T-helper 17 cell (primary cell): ENCODE measurements at regions not wholly inside any gene's neighbourhood (a gene's known extent, or its start where the extent isn't known, plus 50 kb on each side); places are given as distances from the start of the nearest gene placed in this dataset.

Experiments used
- ATAC-seq: fragments of 150-1000 bp; cut with Tn5 transposase; 2 replicates; pipeline ENCODE4 v1.10.0; 2021; ENCODE audit warnings: mild to moderate bottlenecking, moderate library complexity
- DNase-seq, 3 donors: peaks; one replicate each; pipeline versions ENCODE4 v3.0.0 to v3.0.0-alpha.2; 2020 to 2021
- H3K9me3 ChIP-seq: one replicate; pipeline ENCODE4 v1.7.0; 2013; ENCODE audit warnings: low read length, mild to moderate bottlenecking; ENCODE audit not compliant: control insufficient read depth, poor library complexity, severe bottlenecking
- H3K27ac Mint-ChIP-seq: one replicate; pipeline ENCODE4 v1.8.0; 2022; ENCODE audit warnings: mild to moderate bottlenecking, moderate library complexity, mixed read lengths
- H3K27me3 Mint-ChIP-seq: one replicate; pipeline ENCODE4 v1.8.0; 2022; ENCODE audit warnings: mixed read lengths
- H3K36me3 Mint-ChIP-seq: one replicate; pipeline ENCODE4 v1.8.0; 2022; ENCODE audit warnings: low read depth, mixed read lengths
- H3K4me1 Mint-ChIP-seq: one replicate; pipeline ENCODE4 v1.8.0; 2022; ENCODE audit warnings: mild to moderate bottlenecking, mixed read lengths
- H3K4me3 Mint-ChIP-seq: one replicate; pipeline ENCODE4 v1.8.0; 2022; ENCODE audit warnings: mild to moderate bottlenecking, moderate library complexity, mixed read lengths

GRCh38 chr5:74431290-74431669 lies 209.2 kb downstream of the ENC1 start:
- H3K4me3 Mint-ChIP-seq, result no peak overlapping the region
- H3K9me3 ChIP-seq, result no peaks in the 10 kb centered on the region
- ATAC-seq, result no peak
- H3K27ac Mint-ChIP-seq, result no peak overlapping the region
- H3K27me3 Mint-ChIP-seq, result peaks cover 55% of the 10 kb centered on the region
- no peaks in the 10 kb centered on the region for H3K36me3 Mint-ChIP-seq
- peaks cover 2% of the 10 kb centered on the region for H3K4me1 Mint-ChIP-seq
- no peak for DNase-seq

GRCh38 chr5:74430631-74431289 lies 209.8 kb downstream of the ENC1 start:
- ATAC-seq, result no peak
- Mint-ChIP-seq H3K27me3 (peaks cover 55% of the 10 kb centered on the region), H3K4me1 (peaks cover 2% of the 10 kb centered on the region), H3K27ac (no peak overlapping the region), H3K4me3 (no peak overlapping the region), H3K36me3 (no peaks in the 10 kb centered on the region)
- no peaks in the 10 kb centered on the region for H3K9me3 ChIP-seq
- DNase-seq, result no peak

- H3K9me3 ChIP-seq, result no peaks in the 10 kb centered on the region
- Mint-ChIP-seq H3K27me3 (peaks cover 55% of the 10 kb centered on the region), H3K36me3 (no peaks in the 10 kb centered on the region), H3K27ac (no peak overlapping the region), H3K4me3 (no peak overlapping the region), H3K4me1 (peaks cover 2% of the 10 kb centered on the region)
- DNase-seq (no peak), ATAC-seq (no peak)
These were observed 211.0 kb downstream of the ENC1 start for GRCh38 chr5:74429495-74429894.

- Mint-ChIP-seq H3K27me3 (peaks cover 49% of the 10 kb centered on the region), H3K4me3 (no peak overlapping the region), H3K4me1 (peaks cover 2% of the 10 kb centered on the region), H3K36me3 (no peaks in the 10 kb centered on the region), H3K27ac (no peak overlapping the region)
- no peaks in the 10 kb centered on the region for H3K9me3 ChIP-seq
- ATAC-seq (no peak), DNase-seq (no peak)
These were observed 211.7 kb downstream of the ENC1 start for GRCh38 chr5:74428876-74429275.

GRCh38 chr5:74428275-74428674 lies 212.3 kb downstream of the ENC1 start:
- Mint-ChIP-seq H3K27me3 (peaks cover 43% of the 10 kb centered on the region), H3K36me3 (no peaks in the 10 kb centered on the region), H3K4me3 (no peak overlapping the region), H3K27ac (no peak overlapping the region), H3K4me1 (peaks cover 2% of the 10 kb centered on the region)
- no peaks in the 10 kb centered on the region for H3K9me3 ChIP-seq
- DNase-seq (no peak), ATAC-seq (no peak)

GRCh38 chr5:74426506-74426905 lies 214.0 kb downstream of the ENC1 start:
- no peaks in the 10 kb centered on the region for H3K9me3 ChIP-seq
- H3K36me3 Mint-ChIP-seq, result no peaks in the 10 kb centered on the region
- H3K4me3 Mint-ChIP-seq, result no peak overlapping the region
- no peak overlapping the region for H3K27ac Mint-ChIP-seq
- DNase-seq (no peak), ATAC-seq (no peak)
- peaks cover 2% of the 10 kb centered on the region for H3K4me1 Mint-ChIP-seq
- peaks cover 40% of the 10 kb centered on the region for H3K27me3 Mint-ChIP-seq

- Mint-ChIP-seq H3K27ac (no peak overlapping the region), H3K4me3 (no peak overlapping the region), H3K36me3 (no peaks in the 10 kb centered on the region), H3K27me3 (peaks cover 32% of the 10 kb centered on the region), H3K4me1 (no peaks in the 10 kb centered on the region)
- no peaks in the 10 kb centered on the region for H3K9me3 ChIP-seq
- ATAC-seq (no peak), DNase-seq (no peak)
These were observed 216.2 kb downstream of the ENC1 start for GRCh38 chr5:74424162-74424868.

GRCh38 chr5:74423383-74423782 lies 217.1 kb downstream of the ENC1 start:
- DNase-seq (no peak), ATAC-seq (no peak)
- H3K27me3 Mint-ChIP-seq, result peaks cover 31% of the 10 kb centered on the region
- H3K4me3 Mint-ChIP-seq, result no peak overlapping the region
- H3K4me1 Mint-ChIP-seq, result no peaks in the 10 kb centered on the region
- H3K9me3 ChIP-seq, result no peaks in the 10 kb centered on the region
- no peaks in the 10 kb centered on the region for H3K36me3 Mint-ChIP-seq
- H3K27ac Mint-ChIP-seq, result no peak overlapping the region

- no peak for ATAC-seq
- Mint-ChIP-seq H3K27me3 (peaks cover 29% of the 10 kb centered on the region), H3K4me3 (no peak overlapping the region), H3K27ac (no peak overlapping the region), H3K4me1 (no peaks in the 10 kb centered on the region), H3K36me3 (no peaks in the 10 kb centered on the region)
- DNase-seq, result no peak
- no peaks in the 10 kb centered on the region for H3K9me3 ChIP-seq
These were observed 217.9 kb downstream of the ENC1 start for GRCh38 chr5:74422671-74423070.

GRCh38 chr5:74422030-74422429 lies 218.5 kb downstream of the ENC1 start:
- no peak overlapping the region for H3K27ac Mint-ChIP-seq
- peaks cover 23% of the 10 kb centered on the region for H3K27me3 Mint-ChIP-seq
- H3K9me3 ChIP-seq, result no peaks in the 10 kb centered on the region
- no peaks in the 10 kb centered on the region for H3K4me1 Mint-ChIP-seq
- ATAC-seq (no peak), DNase-seq (no peak)
- no peaks in the 10 kb centered on the region for H3K36me3 Mint-ChIP-seq
- no peak overlapping the region for H3K4me3 Mint-ChIP-seq

GRCh38 chr5:74421377-74421776 lies 219.2 kb downstream of the ENC1 start:
- Mint-ChIP-seq H3K4me3 (no peak overlapping the region), H3K36me3 (no peaks in the 10 kb centered on the region), H3K27ac (no peak overlapping the region), H3K27me3 (peaks cover 28% of the 10 kb centered on the region), H3K4me1 (no peaks in the 10 kb centered on the region)
- ATAC-seq (no peak), DNase-seq (no peak)
- no peaks in the 10 kb centered on the region for H3K9me3 ChIP-seq

- Mint-ChIP-seq H3K36me3 (no peaks in the 10 kb centered on the region), H3K27me3 (peaks cover 32% of the 10 kb centered on the region), H3K4me1 (no peaks in the 10 kb centered on the region), H3K4me3 (no peak overlapping the region), H3K27ac (no peak overlapping the region)
- DNase-seq (no peak), ATAC-seq (no peak)
- no peaks in the 10 kb centered on the region for H3K9me3 ChIP-seq
These were observed 219.6 kb downstream of the ENC1 start for GRCh38 chr5:74420947-74421346.

GRCh38 chr5:74420220-74420619 lies 220.3 kb downstream of the ENC1 start:
- Mint-ChIP-seq H3K4me1 (no peaks in the 10 kb centered on the region), H3K36me3 (no peaks in the 10 kb centered on the region), H3K4me3 (no peak overlapping the region), H3K27me3 (peaks cover 37% of the 10 kb centered on the region), H3K27ac (no peak overlapping the region)
- no peak for ATAC-seq
- H3K9me3 ChIP-seq, result no peaks in the 10 kb centered on the region
- DNase-seq, result no peak

- no peaks in the 10 kb centered on the region for H3K36me3 Mint-ChIP-seq
- H3K4me1 Mint-ChIP-seq, result no peaks in the 10 kb centered on the region
These were observed 221.1 kb downstream of the ENC1 start for GRCh38 chr5:74419468-74419867.

More at GRCh38 chr5:74419468-74419867, 221.1 kb downstream of the ENC1 start:
- Mint-ChIP-seq H3K27ac (no peak overlapping the region), H3K4me3 (no peak overlapping the region), H3K27me3 (peaks cover 40% of the 10 kb centered on the region)
- DNase-seq (no peak), ATAC-seq (no peak)
- H3K9me3 ChIP-seq, result no peaks in the 10 kb centered on the region
